Gastrocnemius medialis (tissue), 4 donors: ENCODE measurements at regions not wholly inside any gene's neighbourhood (a gene's known extent, or its start where the extent isn't known, plus 50 kb on each side); places are given as distances from the start of the nearest gene placed in this dataset.

Experiments used
- ATAC-seq, 2 donors: fragments of 150-250 bp; one replicate each; pipeline ENCODE4 v1.9.1; 2016
- DNase-seq, 2 donors: peaks; one replicate each; pipeline ENCODE4 v3.0.0-alpha.2; 2019
- H3K27ac ChIP-seq, 4 donors: fragments of 200-600 bp; sonication (generic); 1 replicate in 1 of 4; 2 replicates in 3 of 4; pipeline ENCODE4 v1.5.1; 2016 to 2018; ENCODE audit warnings: mild to moderate bottlenecking in 2 of 4, moderate library complexity in 1 of 4
- H3K27me3 ChIP-seq, 3 donors: fragments of 200-600 bp; sonication (generic) in 2 of 3; 1 replicate in 1 of 3; 2 replicates in 2 of 3; pipeline versions ENCODE4 v1.5.1 to v1.6.0; 2016 to 2019; ENCODE audit warnings: mild to moderate bottlenecking in 1 of 3, moderate library complexity in 1 of 3
- H3K36me3 ChIP-seq, 2 donors: fragments of 200-600 bp; sonication (generic) in 1 of 2; one replicate each; pipeline ENCODE4 v1.5.1; 2017 to 2018
- H3K4me1 ChIP-seq, 2 donors: fragments of 200-600 bp; sonication (generic) in 1 of 2; one replicate each; pipeline ENCODE4 v1.5.1; 2016 to 2017; ENCODE audit warnings: mild to moderate bottlenecking in 2 of 2
- H3K4me3 ChIP-seq, 4 donors: fragments of 200-600 bp; sonication (generic) in 3 of 4; 1 replicate in 1 of 4; 2 replicates in 3 of 4; pipeline ENCODE4 v1.5.1; 2016 to 2019; ENCODE audit warnings: mild to moderate bottlenecking in 2 of 4
- H3K9me3 ChIP-seq, 3 donors: fragments of 200-600 bp; sonication (generic) in 2 of 3; 1 replicate in 1 of 3; 2 replicates in 2 of 3; pipeline ENCODE4 v1.5.1; 2016 to 2019
- CTCF ChIP-seq, 5 experiments: fragments of 450-650 bp in 3 of 5; fragments of 200-600 bp in 2 of 5; sonication (generic) in 2 of 5; IDR thresholded peaks in 4 of 5; conservative IDR thresholded peaks in 1 of 5; 1 replicate in 4 of 5; 2 replicates in 1 of 5; pipeline ENCODE4 v1.5.1; 2016 to 2019; ENCODE audit warnings: antibody characterized with exemption in 5 of 5, mild to moderate bottlenecking in 3 of 5, moderate library complexity in 3 of 5
- POLR2A ChIP-seq, 2 donors: fragments of 450-650 bp; IDR thresholded peaks; one replicate each; pipeline ENCODE4 v1.6.1; 2017; ENCODE audit warnings: antibody characterized with exemption in 2 of 2, mild to moderate bottlenecking in 2 of 2, moderate library complexity in 2 of 2
- in situ Hi-C, 4 donors: fragments of 200-750 bp; cut with MboI; loops; one replicate each; pipeline versions ENCODE4 v1.15.0 to v1.8.0; 2017; ENCODE audit warnings: low sequenced_read_pairs in 4 of 4
- intact Hi-C: fragments of 100-400 bp; cut with DNase I; formaldehyde crosslinking; loops from one replicate; pipeline ENCODE4 v1.15.1; 2023; ENCODE audit warnings: low total_unique reads

GRCh38 chr5:118611332-118611945 is 376.9 kb downstream of the DTWD2 start:
- in situ Hi-C loops = no loop called here
- H3K27me3 ChIP-seq = no peaks in the 10 kb centered on the region
- ATAC-seq (no peak), DNase-seq (no peak)
- no peak overlapping the region for H3K27ac ChIP-seq
- H3K4me1 ChIP-seq = no peaks in the 10 kb centered on the region
- TF ChIP-seq CTCF (IDR thresholded peaks at IDR 0.05 in 4 of 5, conservative IDR thresholded peaks at IDR 0.05 in 1 of 5) = no peak
- no peak for TF ChIP-seq POLR2A (IDR thresholded peaks at IDR 0.05)
- no peaks in the 10 kb centered on the region for H3K9me3 ChIP-seq
- no peaks in the 10 kb centered on the region for H3K36me3 ChIP-seq
- intact Hi-C loops = no loop called here
- H3K4me3 ChIP-seq = no peak overlapping the region

DNA sequence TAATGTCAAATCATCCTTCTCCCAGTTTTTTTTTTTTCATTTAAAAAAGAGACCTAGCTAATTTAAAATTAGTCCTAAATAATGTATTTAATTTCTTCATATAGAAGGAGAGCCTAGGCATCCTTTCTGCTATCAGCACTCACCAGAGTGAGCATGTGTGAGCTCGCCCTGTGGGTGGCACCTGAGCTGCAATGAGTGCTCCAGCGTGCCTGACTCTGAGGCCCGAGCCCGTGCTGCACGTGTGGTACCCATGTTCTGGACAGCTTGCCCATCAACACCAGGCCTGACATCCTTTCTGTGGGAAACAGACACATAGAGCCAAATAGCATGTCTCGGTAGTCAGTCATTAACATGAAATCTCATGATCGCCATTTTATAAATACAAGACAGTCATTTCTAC is 381.4 kb downstream of the DTWD2 start:
- no peak for TF ChIP-seq POLR2A (IDR thresholded peaks at IDR 0.05)
- no peak for TF ChIP-seq CTCF (IDR thresholded peaks at IDR 0.05 in 4 of 5, conservative IDR thresholded peaks at IDR 0.05 in 1 of 5)
- intact Hi-C loops (no loop called here), in situ Hi-C loops (no loop called here)
- H3K36me3 ChIP-seq = no peaks in the 10 kb centered on the region
- H3K27me3 ChIP-seq = no peaks in the 10 kb centered on the region
- H3K9me3 ChIP-seq = no peaks in the 10 kb centered on the region
- no peaks in the 10 kb centered on the region for H3K4me1 ChIP-seq
- ATAC-seq = no peak
- no peak for DNase-seq
- H3K4me3 ChIP-seq = no peak overlapping the region
- H3K27ac ChIP-seq = no peak overlapping the region

DNA sequence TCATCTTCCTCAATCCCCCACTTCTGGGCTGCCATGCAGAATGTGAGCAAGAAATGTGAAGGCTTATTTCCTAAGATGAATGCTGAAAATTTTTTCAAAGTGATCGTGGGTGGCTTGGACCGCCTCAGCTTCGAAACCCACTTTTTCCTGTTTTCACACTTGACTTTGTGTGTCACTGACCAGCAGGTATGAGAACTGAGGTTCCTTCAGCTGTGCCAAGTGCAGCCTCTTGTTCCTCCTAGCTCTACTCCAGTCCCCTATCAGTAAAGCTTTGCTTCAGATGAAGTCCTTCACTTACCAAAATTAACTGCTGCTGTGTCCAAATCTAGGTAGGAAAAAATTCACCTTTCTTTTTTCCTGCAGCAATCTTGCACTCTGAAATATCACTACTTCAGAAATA is 382.6 kb downstream of the DTWD2 start:
- Histone ChIP-seq H3K27me3 (no peaks in the 10 kb centered on the region), H3K9me3 (no peaks in the 10 kb centered on the region), H3K27ac (no peak overlapping the region), H3K4me1 (no peaks in the 10 kb centered on the region), H3K4me3 (no peak overlapping the region), H3K36me3 (no peaks in the 10 kb centered on the region)
- intact Hi-C loops = no loop called here
- in situ Hi-C loops = no loop called here
- ATAC-seq (no peak), DNase-seq (no peak)
- TF ChIP-seq POLR2A (IDR thresholded peaks at IDR 0.05) = no peak
- TF ChIP-seq CTCF (IDR thresholded peaks at IDR 0.05 in 4 of 5, conservative IDR thresholded peaks at IDR 0.05 in 1 of 5) = no peak

DNA sequence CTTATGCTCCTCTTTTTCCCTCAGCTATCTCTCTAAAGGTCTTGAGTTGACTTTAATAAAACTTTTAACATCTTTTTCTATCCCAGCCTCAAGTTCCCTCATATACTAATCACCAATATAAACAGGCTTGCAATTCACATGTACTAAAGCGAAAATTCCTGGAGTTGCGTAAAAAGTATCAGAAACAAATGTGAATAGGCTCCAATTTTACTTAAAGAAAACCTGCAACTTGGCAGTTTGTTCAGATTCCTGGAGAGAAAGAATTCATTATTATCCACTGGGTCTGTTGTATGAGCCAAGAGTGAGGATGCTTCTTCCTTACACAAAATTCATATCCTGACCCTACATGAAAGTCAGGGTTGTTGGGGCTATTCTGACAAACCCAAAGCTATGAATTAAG is 384.2 kb downstream of the DTWD2 start:
- DNase-seq (no peak), ATAC-seq (no peak)
- in situ Hi-C loops = no loop called here
- intact Hi-C loops = no loop called here
- Histone ChIP-seq H3K36me3 (no peaks in the 10 kb centered on the region), H3K27ac (no peak overlapping the region), H3K27me3 (no peaks in the 10 kb centered on the region), H3K9me3 (no peaks in the 10 kb centered on the region), H3K4me1 (no peaks in the 10 kb centered on the region), H3K4me3 (no peak overlapping the region)
- TF ChIP-seq CTCF (IDR thresholded peaks at IDR 0.05 in 4 of 5, conservative IDR thresholded peaks at IDR 0.05 in 1 of 5) = no peak
- TF ChIP-seq POLR2A (IDR thresholded peaks at IDR 0.05) = no peak

DNA sequence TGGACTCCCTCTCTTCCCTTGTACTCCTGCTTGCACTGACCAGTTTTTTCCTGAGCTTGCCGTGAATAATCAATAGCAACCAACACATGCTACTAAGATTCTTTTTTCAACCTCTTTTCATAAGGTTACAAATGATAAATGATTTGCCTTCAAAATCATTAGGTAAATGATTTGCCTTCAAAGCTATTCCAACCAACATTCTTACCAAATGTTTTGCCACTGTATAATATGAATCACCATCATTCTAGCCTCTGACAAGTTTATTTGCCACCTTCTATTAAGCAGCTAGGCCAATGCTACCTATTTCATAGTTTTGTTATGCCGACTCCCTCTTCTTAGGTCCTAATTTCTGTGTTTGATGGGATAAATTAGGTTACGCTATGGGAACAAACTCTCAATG is 385.1 kb downstream of the DTWD2 start:
- no peak for ATAC-seq
- no peaks in the 10 kb centered on the region for H3K4me1 ChIP-seq
- no peak overlapping the region for H3K27ac ChIP-seq
- TF ChIP-seq CTCF (IDR thresholded peaks at IDR 0.05 in 4 of 5, conservative IDR thresholded peaks at IDR 0.05 in 1 of 5) (no peak), POLR2A (IDR thresholded peaks at IDR 0.05) (no peak)
- no peak for DNase-seq
- intact Hi-C loops (no loop called here), in situ Hi-C loops (no loop called here)
- H3K4me3 ChIP-seq = no peak overlapping the region
- H3K9me3 ChIP-seq = no peaks in the 10 kb centered on the region
- no peaks in the 10 kb centered on the region for H3K27me3 ChIP-seq
- no peaks in the 10 kb centered on the region for H3K36me3 ChIP-seq
